Keratinocyte (primary cell): ENCODE measurements at regions not wholly inside any gene's neighbourhood (a gene's known extent, or its start where the extent isn't known, plus 50 kb on each side); places are given as distances from the start of the nearest gene placed in this dataset.
"Not testable (repeated sequence)": the region's sequence is repeated elsewhere in the genome, so short reads cannot be mapped to it uniquely, and the experiment has no call there.

Source experiments
- DNase-seq: peaks from one replicate; pipeline ENCODE4 v3.0.0-alpha.2; 2011; ENCODE audit warnings: low read depth, missing footprints, low spot score
- FAIRE-seq: peaks from 2 replicates; lab custom pipeline; 2011; peaks lifted over from hg19 to GRCh38; lab: Jason Lieb, UNC
- H2AFZ ChIP-seq: 2 replicates; pipeline ENCODE4 v1.6.0; 2012; ENCODE audit warnings: low read length, control low read depth, inconsistent platforms; ENCODE audit not compliant: control insufficient read depth
- H3K27ac ChIP-seq: 2 replicates; pipeline ENCODE4 v1.5.1; 2011; ENCODE audit warnings: low read length; ENCODE audit not compliant: control insufficient read depth, insufficient read depth
- H3K27me3 ChIP-seq: 3 replicates; pipeline ENCODE4 v1.6.0; 2011; ENCODE audit warnings: low read length; ENCODE audit not compliant: control insufficient read depth, insufficient read depth; ENCODE audit errors: extremely low read depth
- H3K36me3 ChIP-seq, 2 experiments: 2 replicates in 1 of 2; 3 replicates in 1 of 2; pipeline ENCODE4 v1.5.1; 2011; ENCODE audit warnings: low read length in 2 of 2, mild to moderate bottlenecking in 1 of 2; ENCODE audit not compliant: control insufficient read depth in 2 of 2, insufficient read depth in 2 of 2; ENCODE audit errors: extremely low read depth in 1 of 2
- H3K4me1 ChIP-seq: 3 replicates; pipeline ENCODE4 v1.5.1; 2011; ENCODE audit warnings: low read length; ENCODE audit not compliant: control insufficient read depth, insufficient read depth; ENCODE audit errors: extremely low read depth
- H3K4me2 ChIP-seq: 3 replicates; pipeline ENCODE4 v1.6.0; 2011; ENCODE audit warnings: low read depth, low read length; ENCODE audit not compliant: control insufficient read depth, insufficient read depth; ENCODE audit errors: extremely low read depth
- H3K4me3 ChIP-seq, 3 experiments: fragments of 200-600 bp in 1 of 3; sonication (generic) in 1 of 3; 2 replicates in 2 of 3; 3 replicates in 1 of 3; pipeline ENCODE4 v1.5.1; 2011 to 2016; ENCODE audit warnings: low read length in 3 of 3, mild to moderate bottlenecking in 3 of 3, control low read depth in 2 of 3, inconsistent platforms in 1 of 3, low read depth in 1 of 3, mixed read lengths in 1 of 3, mixed run types in 1 of 3, moderate library complexity in 1 of 3; ENCODE audit not compliant: control insufficient read depth in 2 of 3, insufficient read depth in 2 of 3; ENCODE audit errors: extremely low read depth in 1 of 3
- H3K79me2 ChIP-seq: 2 replicates; pipeline ENCODE4 v1.6.0; 2012; ENCODE audit warnings: low read length; ENCODE audit not compliant: control insufficient read depth, insufficient read depth
- H3K9ac ChIP-seq: 3 replicates; pipeline ENCODE4 v1.6.0; 2011; ENCODE audit warnings: low read length; ENCODE audit not compliant: control insufficient read depth, insufficient read depth; ENCODE audit errors: extremely low read depth
- H3K9me1 ChIP-seq: 3 replicates; pipeline ENCODE4 v1.6.0; 2011; ENCODE audit warnings: low read length; ENCODE audit not compliant: control insufficient read depth, insufficient read depth; ENCODE audit errors: extremely low read depth
- H3K9me3 ChIP-seq: 2 replicates; pipeline ENCODE4 v1.5.1; 2012; ENCODE audit warnings: low read depth, low read length; ENCODE audit not compliant: control insufficient read depth
- H4K20me1 ChIP-seq: 3 replicates; pipeline ENCODE4 v1.6.0; 2011; ENCODE audit warnings: low read length; ENCODE audit not compliant: control insufficient read depth, insufficient read depth; ENCODE audit errors: extremely low read depth
- EZH2 ChIP-seq: IDR thresholded peaks from one replicate; pipeline ENCODE4 v1.6.1; 2012; ENCODE audit warnings: inconsistent platforms, mild to moderate bottlenecking, low read length, moderate library complexity
- dilution Hi-C: fragments of 300-500 bp; cut with MboI; formaldehyde crosslinking; loops from one replicate; pipeline ENCODE4 v1.7.0; 2020; ENCODE audit warnings: low sequenced_read_pairs; ENCODE audit not compliant: extremely low pct_ligation_motif_present
- TF ChIP-seq, protein P1 (sequence below), 3 experiments: IDR thresholded peaks in 1 of 3; conservative IDR thresholded peaks in 1 of 3; optimal IDR thresholded peaks in 1 of 3; 2 replicates in 2 of 3; 3 replicates in 1 of 3; pipeline versions ENCODE3 to v1.5.1; 2011; ENCODE audit warnings: low read length in 3 of 3, mild to moderate bottlenecking in 3 of 3, moderate library complexity in 2 of 3, control low read depth in 1 of 3, inconsistent platforms in 1 of 3; ENCODE audit not compliant: insufficient read depth in 2 of 3; ENCODE audit errors: extremely low read depth in 1 of 3

DNA sequence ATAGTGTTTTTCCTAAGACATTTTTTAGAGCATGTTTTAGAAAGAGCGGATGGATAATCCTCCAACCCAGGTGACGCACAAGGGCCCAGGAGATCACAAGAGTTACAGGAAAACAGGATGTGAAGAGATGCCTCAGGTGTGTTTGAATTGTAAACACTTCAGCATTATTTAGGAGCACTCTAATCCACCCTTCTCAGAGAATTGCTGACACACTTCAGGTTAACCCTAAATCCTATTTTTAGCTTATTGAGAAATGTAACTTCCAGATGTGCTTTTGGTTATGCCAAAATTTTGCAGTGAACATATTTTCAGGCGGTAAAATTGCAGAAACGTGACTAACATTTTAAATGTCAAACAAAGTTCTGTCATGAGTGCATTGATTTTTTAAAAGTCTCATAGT, 755.4 kb upstream of the CTNND2 start:
- dilution Hi-C loops = no loop called here
- FAIRE-seq (no peak), DNase-seq (no peak)
- no peaks in the 10 kb centered on the region for H3K4me1 ChIP-seq
- no peaks in the 10 kb centered on the region for H4K20me1 ChIP-seq
- H3K4me3 ChIP-seq = no peak overlapping the region
- H3K79me2 ChIP-seq = no peaks in the 10 kb centered on the region
- TF ChIP-seq, protein P1, sequence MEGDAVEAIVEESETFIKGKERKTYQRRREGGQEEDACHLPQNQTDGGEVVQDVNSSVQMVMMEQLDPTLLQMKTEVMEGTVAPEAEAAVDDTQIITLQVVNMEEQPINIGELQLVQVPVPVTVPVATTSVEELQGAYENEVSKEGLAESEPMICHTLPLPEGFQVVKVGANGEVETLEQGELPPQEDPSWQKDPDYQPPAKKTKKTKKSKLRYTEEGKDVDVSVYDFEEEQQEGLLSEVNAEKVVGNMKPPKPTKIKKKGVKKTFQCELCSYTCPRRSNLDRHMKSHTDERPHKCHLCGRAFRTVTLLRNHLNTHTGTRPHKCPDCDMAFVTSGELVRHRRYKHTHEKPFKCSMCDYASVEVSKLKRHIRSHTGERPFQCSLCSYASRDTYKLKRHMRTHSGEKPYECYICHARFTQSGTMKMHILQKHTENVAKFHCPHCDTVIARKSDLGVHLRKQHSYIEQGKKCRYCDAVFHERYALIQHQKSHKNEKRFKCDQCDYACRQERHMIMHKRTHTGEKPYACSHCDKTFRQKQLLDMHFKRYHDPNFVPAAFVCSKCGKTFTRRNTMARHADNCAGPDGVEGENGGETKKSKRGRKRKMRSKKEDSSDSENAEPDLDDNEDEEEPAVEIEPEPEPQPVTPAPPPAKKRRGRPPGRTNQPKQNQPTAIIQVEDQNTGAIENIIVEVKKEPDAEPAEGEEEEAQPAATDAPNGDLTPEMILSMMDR (optimal IDR thresholded peaks at IDR 0.05 in 1 of 3, IDR thresholded peaks at IDR 0.05 in 1 of 3, conservative IDR thresholded peaks at IDR 0.05 in 1 of 3; ENCODE audit: extremely low read depth in 1 of 3, insufficient read depth in 2 of 3, low read length in 3 of 3) = no peak
- TF ChIP-seq EZH2 = no peak
- H3K9me3 ChIP-seq = no peaks in the 10 kb centered on the region
- H3K27me3 ChIP-seq = no peaks in the 10 kb centered on the region
- no peak overlapping the region for H2AFZ ChIP-seq
- H3K4me2 ChIP-seq = no peak overlapping the region
- no peaks in the 10 kb centered on the region for H3K9me1 ChIP-seq
- no peaks in the 10 kb centered on the region for H3K36me3 ChIP-seq
- no peak overlapping the region for H3K9ac ChIP-seq
- H3K27ac ChIP-seq = no peak overlapping the region

DNA sequence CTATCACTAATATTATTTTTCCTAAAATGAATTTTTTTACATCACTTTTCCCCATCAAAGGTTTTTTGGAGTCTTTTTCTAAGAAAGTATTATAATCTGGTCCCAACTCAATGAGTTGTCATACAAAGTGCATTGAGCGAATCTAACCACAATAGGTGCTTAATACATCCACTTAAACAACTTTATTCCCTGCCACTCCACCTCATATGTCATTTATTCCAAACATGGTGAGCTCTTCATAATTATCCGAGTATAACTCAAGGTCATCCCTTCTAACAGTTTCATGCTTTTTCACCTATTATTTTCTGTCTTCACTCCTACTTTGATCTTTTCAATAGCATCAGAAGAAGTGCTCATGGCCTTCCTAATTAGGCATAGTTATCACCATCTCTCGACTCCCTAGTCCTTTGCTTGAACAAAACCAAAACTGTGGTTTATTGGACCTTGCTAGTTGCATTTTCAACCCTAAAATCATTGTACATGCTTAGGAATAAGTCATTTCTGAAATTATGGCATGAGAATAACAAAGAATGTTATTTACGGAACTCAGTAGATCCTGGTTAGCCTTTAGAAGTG, 754.7 kb upstream of the CTNND2 start:
- dilution Hi-C loops = no loop called here
- DNase-seq = no peak
- H3K9me1 ChIP-seq = no peaks in the 10 kb centered on the region

DNA sequence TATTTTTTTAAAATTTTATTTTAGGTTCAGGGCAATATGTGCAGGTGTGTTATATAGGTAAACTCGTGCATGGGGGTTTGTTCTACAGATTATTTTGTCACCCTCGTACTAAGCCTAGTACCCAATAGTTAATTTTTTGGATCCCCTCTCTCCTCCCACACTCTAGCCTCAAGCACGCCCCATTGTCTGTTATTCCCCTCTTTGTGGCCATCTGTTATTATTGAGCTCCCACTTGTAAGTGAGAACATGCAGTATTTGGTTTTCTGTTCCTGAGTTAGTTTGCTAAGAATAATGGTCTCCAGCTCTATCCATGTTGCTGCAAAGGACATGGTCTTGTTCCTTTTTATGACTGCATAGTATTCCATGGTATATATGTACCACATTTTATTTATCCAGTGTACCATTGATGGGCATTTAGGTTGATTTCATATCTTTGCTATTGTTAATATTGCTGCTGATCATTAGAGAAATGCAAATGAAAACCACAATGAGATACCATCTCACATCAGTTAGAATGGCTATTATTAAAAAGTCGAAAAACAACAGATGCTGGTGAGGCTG, 753.7 kb upstream of the CTNND2 start:
- H3K4me2 ChIP-seq, H3K4me3 ChIP-seq, H2AFZ ChIP-seq, H3K27ac ChIP-seq, H3K9me3 ChIP-seq, H4K20me1 ChIP-seq, H3K79me2 ChIP-seq, FAIRE-seq, dilution Hi-C loops, H3K4me1 ChIP-seq, DNase-seq, H3K9me1 ChIP-seq, H3K27me3 ChIP-seq, H3K9ac ChIP-seq, H3K36me3 ChIP-seq: not testable (repeated sequence)

More for the DNA sequence above, 754.7 kb upstream of the CTNND2 start:
- H3K4me2 ChIP-seq = no peak overlapping the region
- H3K27ac ChIP-seq = no peak overlapping the region
- H3K79me2 ChIP-seq = no peaks in the 10 kb centered on the region
- no peaks in the 10 kb centered on the region for H3K27me3 ChIP-seq
- H3K4me1 ChIP-seq = no peaks in the 10 kb centered on the region
- H3K9me3 ChIP-seq = no peaks in the 10 kb centered on the region
- H3K9ac ChIP-seq = no peak overlapping the region
- no peak overlapping the region for H2AFZ ChIP-seq
- no peak for TF ChIP-seq EZH2
- TF ChIP-seq, protein P1 (optimal IDR thresholded peaks at IDR 0.05 in 1 of 3, IDR thresholded peaks at IDR 0.05 in 1 of 3, conservative IDR thresholded peaks at IDR 0.05 in 1 of 3; ENCODE audit: extremely low read depth in 1 of 3, insufficient read depth in 2 of 3, low read length in 3 of 3) = no peak
- H4K20me1 ChIP-seq = no peaks in the 10 kb centered on the region
- H3K36me3 ChIP-seq = no peaks in the 10 kb centered on the region
- no peak overlapping the region for H3K4me3 ChIP-seq
- FAIRE-seq = no peak
